ENCODE measurements at regions not wholly inside any gene's neighbourhood (a gene's known extent, or its start where the extent isn't known, plus 50 kb on each side); places are given as distances from the start of the nearest gene placed in this dataset.

DNA sequence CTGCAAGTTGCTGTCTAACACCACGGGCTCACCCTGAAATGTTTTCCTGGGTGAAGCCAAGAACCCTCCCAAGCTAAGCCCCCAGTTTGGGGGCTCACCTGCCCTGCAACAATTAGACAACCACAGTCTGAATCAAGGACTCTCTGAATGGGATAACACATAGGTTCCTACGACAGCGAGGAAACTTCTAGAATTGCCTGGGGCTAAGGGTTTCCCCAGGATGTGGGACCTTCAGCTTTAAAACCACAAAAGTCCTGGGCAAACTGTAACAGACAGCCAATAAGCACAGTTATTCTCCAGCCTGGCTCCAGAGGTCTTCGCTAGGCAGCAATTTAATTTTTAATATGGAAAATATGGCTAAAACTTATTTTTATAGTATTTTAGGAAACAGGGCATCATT is 162.6 kb downstream of the PRKX start:
- H3K4me1 ChIP-seq, result no peaks in the 10 kb centered on the region
- H3K4me3 ChIP-seq, result no peak overlapping the region
- H3K36me3 ChIP-seq, result no peaks in the 10 kb centered on the region
- H3K9me3 ChIP-seq, result no peaks in the 10 kb centered on the region
- DNase-seq, result no peak
- H3K27me3 ChIP-seq, result no peaks in the 10 kb centered on the region
- no peak overlapping the region for H3K27ac ChIP-seq
- TF ChIP-seq, protein P1, sequence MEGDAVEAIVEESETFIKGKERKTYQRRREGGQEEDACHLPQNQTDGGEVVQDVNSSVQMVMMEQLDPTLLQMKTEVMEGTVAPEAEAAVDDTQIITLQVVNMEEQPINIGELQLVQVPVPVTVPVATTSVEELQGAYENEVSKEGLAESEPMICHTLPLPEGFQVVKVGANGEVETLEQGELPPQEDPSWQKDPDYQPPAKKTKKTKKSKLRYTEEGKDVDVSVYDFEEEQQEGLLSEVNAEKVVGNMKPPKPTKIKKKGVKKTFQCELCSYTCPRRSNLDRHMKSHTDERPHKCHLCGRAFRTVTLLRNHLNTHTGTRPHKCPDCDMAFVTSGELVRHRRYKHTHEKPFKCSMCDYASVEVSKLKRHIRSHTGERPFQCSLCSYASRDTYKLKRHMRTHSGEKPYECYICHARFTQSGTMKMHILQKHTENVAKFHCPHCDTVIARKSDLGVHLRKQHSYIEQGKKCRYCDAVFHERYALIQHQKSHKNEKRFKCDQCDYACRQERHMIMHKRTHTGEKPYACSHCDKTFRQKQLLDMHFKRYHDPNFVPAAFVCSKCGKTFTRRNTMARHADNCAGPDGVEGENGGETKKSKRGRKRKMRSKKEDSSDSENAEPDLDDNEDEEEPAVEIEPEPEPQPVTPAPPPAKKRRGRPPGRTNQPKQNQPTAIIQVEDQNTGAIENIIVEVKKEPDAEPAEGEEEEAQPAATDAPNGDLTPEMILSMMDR (IDR thresholded peaks at IDR 0.05), result no peak
- no peak overlapping the region for H3K9ac ChIP-seq (ENCODE audit: low read depth in 2 of 2, low read length in 2 of 2)
- intact Hi-C loops (cut with DNase I), result no loop called here

DNA sequence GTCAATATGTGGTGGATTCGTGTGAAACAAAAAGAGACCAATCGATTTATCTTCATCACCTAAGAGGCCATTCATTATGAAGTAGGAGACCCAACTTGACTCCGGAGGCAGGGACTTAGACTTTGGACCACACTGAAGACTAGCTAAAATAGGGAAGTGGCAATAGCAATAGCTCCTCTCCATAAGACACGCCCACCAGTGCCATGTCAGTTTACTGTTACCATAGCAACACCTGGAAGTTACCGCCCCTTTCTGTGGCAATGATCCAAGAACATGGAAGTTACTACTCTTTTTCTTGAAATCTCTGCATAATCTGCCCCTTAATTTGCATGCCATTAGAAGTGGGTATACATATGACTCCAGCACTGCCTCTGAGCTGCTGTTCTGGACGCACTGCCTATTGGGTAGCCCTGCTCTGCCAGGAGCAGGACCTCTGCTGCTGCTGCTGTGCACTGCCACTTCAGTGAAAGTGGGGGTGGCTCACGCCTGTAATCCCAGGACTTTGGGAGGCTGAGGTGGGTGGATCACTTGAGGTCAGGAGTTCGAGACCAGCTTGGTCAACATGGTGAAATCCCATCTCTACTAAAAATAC is 163.2 kb downstream of the PRKX start:
- peak; percentile 23 for DNase-seq
- no peak overlapping the region for H3K4me3 ChIP-seq
- H3K9me3 ChIP-seq, result no peaks in the 10 kb centered on the region
- no peaks in the 10 kb centered on the region for H3K27me3 ChIP-seq
- H3K9ac ChIP-seq (ENCODE audit: low read depth in 2 of 2, low read length in 2 of 2), result no peak overlapping the region
- TF ChIP-seq, protein P1 (IDR thresholded peaks at IDR 0.05), result no peak
- no peaks in the 10 kb centered on the region for H3K4me1 ChIP-seq
- H3K36me3 ChIP-seq, result no peaks in the 10 kb centered on the region
- H3K27ac ChIP-seq, result no peak overlapping the region
- intact Hi-C loops (cut with DNase I), result no loop called here

DNA sequence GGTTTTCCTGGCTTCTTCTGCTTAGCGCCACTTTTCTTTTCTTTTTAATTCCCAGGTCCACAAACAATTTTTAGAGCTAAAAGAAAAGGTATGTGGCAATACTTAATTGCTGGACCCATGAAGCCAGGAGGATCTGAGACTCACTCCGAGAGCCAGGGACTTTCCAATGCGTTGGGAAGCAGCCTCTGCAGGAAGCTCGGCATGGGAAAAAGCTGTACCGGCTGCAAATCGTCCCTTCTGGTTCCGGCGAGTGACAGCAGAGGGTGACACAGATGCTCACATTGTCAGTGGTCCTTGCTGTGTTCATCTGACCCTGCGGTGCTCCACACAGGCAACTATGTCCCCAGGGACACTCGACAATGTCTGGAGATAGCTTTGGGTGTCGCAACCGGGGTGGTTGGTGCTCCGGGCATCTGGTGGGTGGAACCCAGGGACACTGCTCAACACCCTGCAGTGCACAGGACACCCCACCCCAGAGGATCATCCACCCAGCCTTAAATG is 164.0 kb downstream of the PRKX start:
- DNase-seq, result no peak
- intact Hi-C loops (cut with DNase I), result no loop called here
- TF ChIP-seq, protein P1 (IDR thresholded peaks at IDR 0.05), result no peak
- H3K9ac ChIP-seq (ENCODE audit: low read depth in 2 of 2, low read length in 2 of 2), result no peak overlapping the region
- H3K36me3 ChIP-seq, result no peaks in the 10 kb centered on the region
- H3K27ac ChIP-seq, result no peak overlapping the region
- no peaks in the 10 kb centered on the region for H3K27me3 ChIP-seq
- no peaks in the 10 kb centered on the region for H3K4me1 ChIP-seq
- H3K4me3 ChIP-seq, result no peak overlapping the region
- no peaks in the 10 kb centered on the region for H3K9me3 ChIP-seq

DNA sequence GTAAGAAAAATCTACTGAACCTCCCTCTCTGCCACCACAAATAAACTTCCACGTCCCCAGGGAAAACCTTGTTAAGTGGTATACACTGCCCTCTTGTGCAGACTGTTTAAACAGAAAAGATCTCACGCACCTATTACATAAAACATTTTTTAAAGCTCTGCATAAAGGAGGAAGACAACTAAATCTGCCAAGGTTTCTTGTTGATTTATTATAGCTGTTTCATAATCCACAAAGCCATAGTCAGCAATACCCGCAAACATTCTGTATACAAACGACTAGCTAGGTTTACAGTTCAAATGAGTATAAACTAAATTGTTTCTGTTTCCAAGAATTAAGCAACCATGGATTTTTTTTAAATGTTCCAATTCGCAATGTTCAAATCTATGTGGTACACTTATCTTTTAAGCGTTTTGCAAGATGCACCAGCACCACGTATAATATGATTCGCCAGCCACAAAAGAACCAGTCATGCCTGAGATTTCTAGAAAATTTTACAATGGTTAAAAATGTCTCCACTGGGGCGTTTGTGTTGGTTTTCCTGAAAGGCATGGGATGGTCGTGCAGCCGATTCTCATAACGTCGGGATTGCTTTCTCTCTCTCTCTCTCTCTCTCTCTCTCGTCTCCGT is 164.6 kb downstream of the PRKX start:
- no peak overlapping the region for H3K9ac ChIP-seq (ENCODE audit: low read depth in 2 of 2, low read length in 2 of 2)
- no peaks in the 10 kb centered on the region for H3K4me1 ChIP-seq
- H3K9me3 ChIP-seq, result no peaks in the 10 kb centered on the region
- DNase-seq, result no peak
- intact Hi-C loops (cut with DNase I), result no loop called here
- H3K4me3 ChIP-seq, result no peak overlapping the region
- H3K27me3 ChIP-seq, result no peaks in the 10 kb centered on the region
- TF ChIP-seq, protein P1 (IDR thresholded peaks at IDR 0.05), result no peak
- no peak overlapping the region for H3K27ac ChIP-seq
- no peaks in the 10 kb centered on the region for H3K36me3 ChIP-seq

DNA sequence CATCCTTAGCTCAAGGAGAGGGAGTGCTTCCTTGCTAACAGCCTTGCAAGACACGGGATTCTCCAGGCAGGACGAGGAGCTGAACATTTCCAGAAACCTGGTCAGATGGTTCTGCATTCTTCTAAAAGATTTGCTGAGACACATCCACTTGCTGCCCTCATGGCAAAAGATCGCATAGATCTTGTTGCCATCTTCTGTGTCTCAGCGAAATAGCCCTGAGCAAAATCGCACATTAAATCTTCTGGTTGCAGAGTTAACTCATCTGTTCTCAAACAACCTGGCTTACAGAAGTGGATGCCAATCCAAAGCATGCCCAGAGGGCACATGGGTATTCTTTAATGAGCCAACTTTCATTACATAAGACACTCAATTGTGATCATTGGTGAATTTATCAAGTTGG is 167.5 kb downstream of the PRKX start:
- intact Hi-C loops (cut with DNase I), result no loop called here
- DNase-seq, result no peak
- Histone ChIP-seq H3K4me1 (no peaks in the 10 kb centered on the region), H3K4me3 (no peak overlapping the region), H3K9me3 (no peaks in the 10 kb centered on the region), H3K9ac (ENCODE audit: low read depth in 2 of 2, low read length in 2 of 2) (no peak overlapping the region), H3K27ac (no peak overlapping the region), H3K27me3 (no peaks in the 10 kb centered on the region), H3K36me3 (no peaks in the 10 kb centered on the region)
- TF ChIP-seq, protein P1 (IDR thresholded peaks at IDR 0.05), result no peak
